ENCODE measurements at regions not wholly inside any gene's neighbourhood (a gene's known extent, or its start where the extent isn't known, plus 50 kb on each side); places are given as distances from the start of the nearest gene placed in this dataset.

DNA sequence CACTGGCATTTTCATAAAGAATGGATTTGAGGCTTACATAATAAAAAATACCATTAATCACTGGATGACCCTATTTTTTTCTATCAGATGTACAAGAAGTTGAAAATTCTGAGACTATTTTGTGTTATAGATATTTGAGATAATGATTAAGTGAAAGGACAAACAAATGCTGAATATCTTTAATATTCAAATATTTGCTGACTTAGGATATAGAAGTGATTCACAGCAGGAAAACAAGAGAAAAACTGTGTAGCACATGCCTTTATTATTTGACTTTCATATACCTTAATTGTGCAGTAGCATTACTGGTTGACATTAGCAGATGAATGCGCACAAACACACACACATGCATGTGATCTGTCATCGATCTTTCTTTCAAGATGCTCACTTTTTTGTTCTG lies 766.5 kb downstream of the SATB2 start:
- TF ChIP-seq, protein P1, sequence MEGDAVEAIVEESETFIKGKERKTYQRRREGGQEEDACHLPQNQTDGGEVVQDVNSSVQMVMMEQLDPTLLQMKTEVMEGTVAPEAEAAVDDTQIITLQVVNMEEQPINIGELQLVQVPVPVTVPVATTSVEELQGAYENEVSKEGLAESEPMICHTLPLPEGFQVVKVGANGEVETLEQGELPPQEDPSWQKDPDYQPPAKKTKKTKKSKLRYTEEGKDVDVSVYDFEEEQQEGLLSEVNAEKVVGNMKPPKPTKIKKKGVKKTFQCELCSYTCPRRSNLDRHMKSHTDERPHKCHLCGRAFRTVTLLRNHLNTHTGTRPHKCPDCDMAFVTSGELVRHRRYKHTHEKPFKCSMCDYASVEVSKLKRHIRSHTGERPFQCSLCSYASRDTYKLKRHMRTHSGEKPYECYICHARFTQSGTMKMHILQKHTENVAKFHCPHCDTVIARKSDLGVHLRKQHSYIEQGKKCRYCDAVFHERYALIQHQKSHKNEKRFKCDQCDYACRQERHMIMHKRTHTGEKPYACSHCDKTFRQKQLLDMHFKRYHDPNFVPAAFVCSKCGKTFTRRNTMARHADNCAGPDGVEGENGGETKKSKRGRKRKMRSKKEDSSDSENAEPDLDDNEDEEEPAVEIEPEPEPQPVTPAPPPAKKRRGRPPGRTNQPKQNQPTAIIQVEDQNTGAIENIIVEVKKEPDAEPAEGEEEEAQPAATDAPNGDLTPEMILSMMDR (IDR thresholded peaks at IDR 0.05; ENCODE audit: insufficient read depth, low read depth, low read length): no peak
- no peak for TF ChIP-seq EZH2 (IDR thresholded peaks at IDR 0.05; ENCODE audit: insufficient read depth, low read length)
